KG1 (cell line): ENCODE measurements at regions not wholly inside any gene's neighbourhood (a gene's known extent, or its start where the extent isn't known, plus 50 kb on each side); places are given as distances from the start of the nearest gene placed in this dataset.
"Not testable (repeated sequence)": the region's sequence is repeated elsewhere in the genome, so short reads cannot be mapped to it uniquely, and the experiment has no call there.

Experiments used
- DNase-seq: peaks from one replicate; lab custom pipeline; 2025; lab: John Stamatoyannopoulos, UW

- no peak for DNase-seq
These were observed 85.8 kb upstream of the TSC22D1 start for GRCh38 chr13:44661936-44662335.

- no peak for DNase-seq
These were observed 83.9 kb upstream of the TSC22D1 start for GRCh38 chr13:44660050-44660449.

- no peak for DNase-seq
These were observed 77.0 kb upstream of the TSC22D1 start for GRCh38 chr13:44652962-44653660.

GRCh38 chr13:44652168-44652567 lies 76.0 kb upstream of the TSC22D1 start:
- DNase-seq: no peak

- DNase-seq: no peak
These were observed 75.6 kb upstream of the TSC22D1 start for GRCh38 chr13:44651724-44652123.

GRCh38 chr13:44651209-44651608 lies 75.1 kb upstream of the TSC22D1 start:
- DNase-seq: no peak

- no peak for DNase-seq
These were observed 73.7 kb upstream of the TSC22D1 start for GRCh38 chr13:44649834-44650233.

- no peak for DNase-seq
These were observed 72.9 kb upstream of the TSC22D1 start for GRCh38 chr13:44649104-44649428.

- no peak for DNase-seq
These were observed 72.4 kb upstream of the TSC22D1 start for GRCh38 chr13:44648392-44649103.

GRCh38 chr13:44647560-44647959 lies 71.4 kb upstream of the TSC22D1 start:
- not testable (repeated sequence) for DNase-seq

- no peak for DNase-seq
These were observed 69.9 kb upstream of the TSC22D1 start for GRCh38 chr13:44646044-44646443.

GRCh38 chr13:44643256-44643655 lies 67.1 kb upstream of the TSC22D1 start:
- no peak for DNase-seq

- DNase-seq: no peak
These were observed 61.5 kb upstream of the TSC22D1 start for GRCh38 chr13:44637581-44637980.

- DNase-seq: no peak
These were observed 53.5 kb upstream of the TSC22D1 start for GRCh38 chr13:44629465-44630183.

- DNase-seq: not testable (repeated sequence)
These were observed 52.7 kb upstream of the TSC22D1 start for GRCh38 chr13:44628826-44629225.

GRCh38 chr13:44627441-44627840 lies 51.3 kb upstream of the TSC22D1 start:
- no peak for DNase-seq

GRCh38 chr13:44626176-44626575 lies 50.0 kb upstream of the TSC22D1 start:
- no peak for DNase-seq
